SK-N-SH treated with all-trans-retinoic acid at 6 μM for 48 hours (cell line): ENCODE measurements at regions not wholly inside any gene's neighbourhood (a gene's known extent, or its start where the extent isn't known, plus 50 kb on each side); places are given as distances from the start of the nearest gene placed in this dataset.

ENCODE experiments used
- PPARA ChIP-seq: fragments of 250-450 bp; sonication (Bioruptor Pico); IDR thresholded peaks from 2 replicates; pipeline ENCODE4 v1.5.0; 2020; ENCODE audit warnings: mild to moderate bottlenecking, borderline replicate concordance
- TOX ChIP-seq: fragments of 250-450 bp; sonication (Bioruptor Pico); IDR thresholded peaks from 2 replicates; pipeline ENCODE4 v1.8.0; 2021; ENCODE audit warnings: mild to moderate bottlenecking, moderate library complexity, borderline replicate concordance
- TSHZ2 ChIP-seq: fragments of 250-450 bp; sonication (Bioruptor Pico); IDR thresholded peaks from 2 replicates; pipeline ENCODE4 v1.5.0; 2020; ENCODE audit warnings: mild to moderate bottlenecking, moderate library complexity
- ZC3H10 ChIP-seq: fragments of 250-450 bp; sonication (Bioruptor Pico); IDR thresholded peaks from 2 replicates; pipeline ENCODE4 v1.5.1; 2021; ENCODE audit warnings: mild to moderate bottlenecking, moderate library complexity

- no peak for TF ChIP-seq TOX (CRISPR knock-in tag)
- TF ChIP-seq PPARA (CRISPR knock-in tag), result no peak
- no peak for TF ChIP-seq TSHZ2 (CRISPR knock-in tag)
- no peak for TF ChIP-seq ZC3H10
Measured at GRCh38 chr17:77730376-77730775, 228.1 kb upstream of the TNRC6C start.
